ENCODE measurements at regions not wholly inside any gene's neighbourhood (a gene's known extent, or its start where the extent isn't known, plus 50 kb on each side); places are given as distances from the start of the nearest gene placed in this dataset.

DNA sequence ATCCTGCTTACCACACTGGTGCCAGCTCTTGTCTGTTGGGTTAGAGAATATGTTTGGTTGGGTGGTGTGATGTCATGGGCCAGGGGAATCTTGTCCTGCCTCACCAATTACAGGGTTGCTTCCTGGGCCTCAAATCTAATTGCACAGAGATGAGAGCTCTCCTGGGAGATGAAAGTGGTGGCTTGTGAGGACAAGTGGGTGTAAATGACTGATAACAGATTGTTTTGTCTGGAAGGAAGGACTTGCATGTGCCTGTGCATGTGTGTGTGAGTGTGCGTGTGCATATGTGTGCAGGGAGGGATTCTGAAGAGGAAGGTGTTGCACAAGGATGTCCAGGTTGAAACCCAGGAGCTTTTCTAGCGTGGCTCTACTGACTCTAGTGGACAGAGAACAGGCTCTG, 271.9 kb downstream of the LOXHD1 start:
- no peak for DNase-seq (ENCODE audit: low spot score)

DNA sequence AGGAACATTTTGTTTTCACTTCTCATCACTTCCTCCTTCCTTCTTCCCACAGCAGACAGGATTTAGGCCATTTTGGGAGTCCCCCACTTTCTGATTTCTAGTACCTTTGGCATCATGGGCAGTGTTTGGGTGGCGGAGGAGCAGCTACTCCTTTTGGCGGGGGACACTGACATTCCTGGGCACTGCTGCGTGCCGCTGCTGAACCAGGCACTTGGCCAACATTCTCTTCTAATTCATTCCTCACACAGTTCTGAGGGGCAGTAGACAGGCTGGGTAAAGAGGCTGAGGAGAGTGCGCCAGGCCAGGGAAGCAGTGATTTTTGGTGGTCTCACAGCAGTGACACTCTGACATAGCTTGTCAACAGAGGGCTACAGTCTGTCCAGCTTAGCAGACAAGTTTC, 270.2 kb downstream of the LOXHD1 start:
- no peak for DNase-seq (ENCODE audit: low spot score)

DNA sequence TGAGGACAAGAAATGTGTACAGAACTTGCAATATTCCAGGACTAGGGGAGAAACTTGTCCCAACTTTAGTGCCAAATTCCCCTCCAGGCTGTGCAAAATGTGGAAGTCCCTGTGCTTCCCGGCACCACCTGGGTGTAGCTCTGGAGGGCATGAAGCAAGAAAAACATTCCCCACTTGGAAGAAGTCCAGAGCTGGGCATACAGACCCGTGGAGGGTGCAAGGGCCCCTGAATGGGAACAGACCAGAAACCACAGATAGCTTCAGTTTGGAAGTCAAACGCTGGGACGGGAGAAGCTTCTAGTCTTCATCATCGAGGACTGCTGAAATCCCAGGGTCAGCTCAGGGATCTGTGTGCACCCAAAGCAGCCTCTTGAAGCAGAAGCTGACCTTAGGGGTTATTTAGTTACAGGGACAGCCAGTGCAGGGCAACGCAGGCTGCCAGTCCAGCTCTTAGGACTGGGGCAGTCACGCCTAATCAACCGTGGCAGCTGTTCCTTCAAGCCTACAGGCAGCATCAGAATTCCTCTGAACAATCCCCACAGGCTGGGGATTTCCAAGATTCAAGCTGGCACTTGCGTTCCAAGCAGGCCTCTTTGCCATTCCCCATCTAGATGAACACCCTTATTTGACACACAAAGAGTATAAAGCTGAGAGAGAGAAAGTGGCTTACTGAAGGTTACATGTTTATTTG, 269.4 kb downstream of the LOXHD1 start:
- no peak for DNase-seq (ENCODE audit: low spot score)

DNA sequence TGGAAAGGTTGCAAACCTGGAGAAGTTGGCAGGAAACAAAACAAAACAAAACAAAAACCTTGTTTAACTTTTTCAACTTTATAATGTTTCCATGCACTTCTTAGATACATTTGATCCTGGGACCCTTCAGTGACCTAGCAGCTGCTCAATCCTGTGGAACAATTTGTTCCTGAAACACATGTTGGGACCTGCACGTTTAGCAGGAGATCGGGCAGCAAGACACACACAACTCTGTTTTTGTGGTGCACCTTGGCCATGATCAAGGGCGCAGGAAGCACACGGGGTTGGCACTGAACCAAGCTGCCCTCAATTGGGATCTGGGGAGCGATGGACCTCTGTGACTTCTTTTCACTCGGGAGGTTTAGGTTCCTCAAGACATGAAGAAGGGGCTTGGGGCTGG, 268.7 kb downstream of the LOXHD1 start:
- no peak for DNase-seq (ENCODE audit: low spot score)

DNA sequence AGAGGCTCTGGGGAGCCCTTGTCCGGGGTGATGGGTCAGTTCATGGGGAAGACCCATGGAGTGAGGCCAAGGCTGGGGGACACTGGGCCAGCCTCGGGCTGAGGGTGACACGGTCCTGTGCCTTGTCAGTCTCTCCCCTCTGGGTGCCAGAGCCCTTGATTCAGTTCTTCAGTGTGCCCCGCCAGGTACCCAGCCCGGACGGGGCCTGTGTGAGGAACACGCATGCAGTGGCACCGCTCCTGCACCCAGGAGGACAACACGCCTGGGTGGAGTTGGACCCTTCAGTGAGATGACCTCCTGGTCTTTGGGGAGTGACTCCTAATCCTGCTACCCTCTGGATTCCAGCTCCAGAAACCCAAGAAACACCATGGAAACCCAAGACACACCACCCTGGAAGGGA, 264.4 kb downstream of the LOXHD1 start:
- no peak for DNase-seq (ENCODE audit: low spot score)

DNA sequence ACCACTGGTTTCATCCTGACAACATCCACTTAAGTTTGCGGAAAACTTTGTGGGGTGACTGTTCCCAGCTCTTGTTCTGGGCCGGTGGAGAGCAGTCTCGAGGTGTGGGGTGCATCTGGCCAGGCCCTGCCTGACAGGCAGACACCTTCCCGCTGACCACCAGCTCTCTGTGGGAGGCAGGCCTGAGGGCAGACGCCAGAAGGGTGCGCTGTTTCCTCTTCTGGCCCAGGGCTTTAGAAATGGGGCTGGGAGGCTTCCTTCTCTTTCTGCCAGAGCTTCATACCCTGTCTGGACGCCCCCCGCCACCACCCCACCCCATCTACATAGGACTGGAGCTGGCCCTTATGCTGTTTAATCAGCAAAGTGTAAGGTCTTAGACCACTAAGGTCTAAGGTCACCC, 263.8 kb downstream of the LOXHD1 start:
- no peak for DNase-seq (ENCODE audit: low spot score)

DNA sequence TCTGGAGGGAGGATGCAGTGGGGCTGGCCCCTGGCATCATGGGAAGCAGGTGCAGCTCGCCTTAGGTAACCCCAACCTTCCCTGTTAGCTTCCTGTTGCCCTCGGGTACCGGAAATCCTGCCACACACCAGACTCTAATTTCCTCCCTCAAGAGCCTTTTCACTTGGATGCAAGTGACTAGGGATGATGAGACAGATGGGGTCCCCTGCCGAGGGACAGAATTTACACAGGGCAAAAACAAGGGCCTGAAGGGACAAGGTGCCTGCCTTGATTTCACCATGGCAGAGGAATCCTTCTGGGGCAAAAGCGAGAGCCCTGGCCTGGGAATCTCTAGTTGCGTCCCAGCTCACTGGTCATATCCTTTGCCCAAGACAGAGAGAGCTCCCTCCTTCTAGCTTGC, 263.1 kb downstream of the LOXHD1 start:
- DNase-seq (ENCODE audit: low spot score): no peak

DNA sequence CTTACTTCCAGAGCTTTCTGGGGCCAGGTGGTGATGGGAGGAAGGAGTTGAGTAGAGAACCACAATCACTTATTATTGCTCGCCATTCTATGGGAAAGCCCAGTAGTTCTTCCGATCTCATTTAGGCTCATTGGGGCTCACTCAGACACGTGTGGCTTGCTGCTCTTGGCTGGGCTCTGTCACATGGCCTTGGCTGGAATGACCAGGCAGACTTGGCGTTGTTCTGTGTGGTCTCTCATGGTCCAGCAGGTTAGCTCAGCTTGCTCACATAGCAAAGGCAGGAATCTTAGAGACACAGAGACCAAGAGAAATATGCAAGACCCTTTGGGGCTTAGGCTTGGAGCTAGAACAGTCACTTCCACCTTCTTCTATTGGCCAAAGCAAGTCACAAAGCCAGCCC, 261.2 kb downstream of the LOXHD1 start:
- no peak for DNase-seq (ENCODE audit: low spot score)

DNA sequence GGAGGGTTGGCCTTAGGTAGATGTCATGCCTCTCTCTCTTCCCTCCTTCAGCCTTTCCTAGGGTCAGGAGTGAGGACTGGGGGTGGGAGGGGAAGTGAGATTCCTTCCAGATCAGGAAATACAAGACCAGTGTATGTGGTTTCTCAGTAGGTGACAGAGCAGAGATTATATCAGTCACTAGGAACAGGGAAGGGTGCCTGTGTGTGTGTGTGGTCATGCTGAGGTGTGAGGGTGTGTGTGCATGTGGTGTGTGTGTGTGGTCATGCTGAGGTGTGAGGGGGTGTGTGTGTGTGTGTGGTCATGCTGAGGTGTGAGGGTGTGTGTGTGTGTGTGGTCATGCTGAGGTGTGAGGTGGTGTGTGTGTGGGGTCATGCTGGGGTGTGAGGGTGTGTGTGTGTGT, 259.8 kb downstream of the LOXHD1 start:
- DNase-seq (ENCODE audit: low spot score): no peak

DNA sequence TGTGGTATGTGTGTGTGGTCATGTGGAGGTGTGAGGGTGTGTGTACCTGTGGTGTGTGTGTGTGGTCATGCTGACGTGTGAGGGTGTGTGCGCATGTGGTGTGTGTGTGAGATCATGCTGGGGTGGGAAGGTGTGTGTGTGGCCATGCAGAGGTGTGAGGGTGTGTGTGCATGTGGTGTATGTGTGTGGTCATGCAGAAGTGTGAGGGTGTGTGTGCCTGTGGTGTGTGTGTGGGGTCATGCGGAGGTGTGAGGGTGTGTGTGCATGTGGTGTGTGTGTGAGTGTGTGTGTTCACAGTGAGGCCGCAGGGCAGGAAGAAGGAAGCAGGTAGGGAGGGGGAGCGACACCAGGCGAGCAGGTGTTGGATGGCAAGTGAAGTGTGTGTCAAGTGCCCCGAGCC, 259.0 kb downstream of the LOXHD1 start:
- no peak for DNase-seq (ENCODE audit: low spot score)

DNA sequence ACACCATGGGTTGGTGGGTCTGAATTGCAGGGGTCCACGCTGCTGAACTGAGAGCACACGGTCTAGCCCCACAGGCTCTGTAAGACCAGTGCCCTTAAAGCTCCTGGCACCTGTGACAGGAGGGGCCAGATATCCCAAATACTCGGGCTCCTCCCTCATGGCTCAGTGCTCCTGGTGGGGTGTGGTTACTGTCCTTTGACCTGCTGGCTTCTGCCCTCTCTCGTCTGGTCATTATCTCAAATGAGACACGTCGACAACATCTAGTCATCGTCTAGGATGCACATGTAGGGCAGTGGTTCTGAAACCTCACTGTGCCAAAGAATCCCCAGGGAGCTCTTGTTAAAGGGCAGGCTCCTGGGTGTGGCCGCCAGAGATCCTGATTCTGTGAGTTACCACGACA, 258.4 kb downstream of the LOXHD1 start:
- DNase-seq (ENCODE audit: low spot score): no peak

DNA sequence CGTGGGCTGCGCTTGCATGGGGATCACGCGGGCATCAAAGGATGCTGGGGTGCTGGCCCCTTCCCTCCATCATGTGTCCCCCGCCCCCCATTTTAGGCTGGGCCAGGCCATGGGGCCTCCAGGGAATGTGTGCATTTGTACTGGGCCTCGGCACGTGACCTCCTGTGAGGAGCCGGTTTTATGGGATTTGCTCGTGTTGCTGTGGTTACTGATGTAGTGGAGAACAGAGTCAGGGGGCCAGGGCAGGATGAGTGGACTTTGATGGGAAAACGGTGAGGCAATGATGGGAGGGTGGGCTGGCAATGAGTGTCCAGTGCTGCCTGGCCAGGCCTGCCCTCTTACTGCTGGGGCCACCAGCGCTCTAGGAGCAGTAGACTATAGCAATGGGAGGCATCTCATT, 257.7 kb downstream of the LOXHD1 start:
- no peak for DNase-seq (ENCODE audit: low spot score)

DNA sequence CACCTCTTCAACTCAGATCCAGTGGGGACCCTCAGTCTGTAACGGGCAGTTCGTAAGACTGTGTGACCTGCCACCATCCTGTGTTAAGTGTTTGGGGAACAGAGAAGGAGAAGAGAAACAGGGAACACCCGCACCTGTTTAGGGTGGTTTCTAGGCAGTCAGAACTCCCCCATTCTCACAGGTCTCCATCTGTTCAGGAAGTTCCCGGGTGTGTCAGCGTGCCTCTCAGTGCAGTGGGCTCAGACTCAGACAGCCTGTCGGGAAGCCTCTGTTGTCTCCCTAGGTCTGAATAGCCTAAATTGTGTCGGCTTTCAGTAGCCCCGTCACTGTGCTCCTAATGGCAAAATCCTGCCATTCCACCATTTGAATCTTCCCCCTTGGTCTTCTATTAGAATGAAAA, 256.6 kb downstream of the LOXHD1 start:
- DNase-seq (ENCODE audit: low spot score): no peak

DNA sequence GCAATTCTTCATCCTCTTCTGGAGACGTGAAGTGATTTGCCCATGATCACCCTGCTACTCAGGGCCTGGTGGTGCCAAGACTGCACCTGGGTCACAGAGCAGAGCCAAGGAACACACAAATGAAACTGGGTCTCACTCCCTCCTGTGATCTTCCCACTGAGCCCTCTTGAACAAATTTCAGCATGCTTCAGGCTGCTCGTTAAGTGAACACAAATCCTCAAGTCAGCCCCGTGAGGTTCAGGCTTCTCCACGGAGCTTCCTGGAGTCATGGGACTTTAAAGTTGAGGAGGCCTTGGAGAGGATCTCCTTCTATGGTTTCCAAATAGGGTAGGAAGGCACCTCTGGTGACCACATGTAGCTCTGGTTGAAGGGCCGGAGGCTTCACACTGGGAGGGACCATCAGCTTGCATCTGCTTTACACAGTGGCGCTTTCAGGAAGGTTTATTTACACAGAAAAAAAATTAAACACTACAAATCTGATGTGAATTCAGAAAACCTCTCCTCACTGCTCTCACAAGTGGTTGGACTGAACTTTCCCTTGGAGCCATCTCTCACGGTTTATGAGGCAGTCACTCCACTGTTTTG, 255.4 kb downstream of the LOXHD1 start:
- no peak for DNase-seq (ENCODE audit: low spot score)

DNA sequence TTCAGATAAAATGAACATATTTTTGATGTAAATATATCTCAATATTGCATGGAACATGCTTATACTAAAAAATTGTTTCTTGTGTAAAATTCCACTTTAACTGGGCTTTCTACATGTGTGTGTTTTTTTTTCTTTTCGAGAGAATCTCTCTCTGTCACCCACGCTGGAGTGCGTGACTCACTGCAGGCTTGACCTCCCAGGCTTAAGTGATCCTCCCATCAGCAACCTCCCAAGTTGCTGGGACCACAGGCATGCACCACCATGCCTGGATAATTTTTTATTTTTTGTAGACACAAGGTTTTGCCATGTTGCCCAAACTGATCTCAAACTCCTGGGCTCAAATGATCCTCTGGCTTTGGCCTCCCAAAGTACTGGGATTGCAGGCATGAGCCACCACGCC, 254.6 kb downstream of the LOXHD1 start:
- no peak for DNase-seq (ENCODE audit: low spot score)

DNA sequence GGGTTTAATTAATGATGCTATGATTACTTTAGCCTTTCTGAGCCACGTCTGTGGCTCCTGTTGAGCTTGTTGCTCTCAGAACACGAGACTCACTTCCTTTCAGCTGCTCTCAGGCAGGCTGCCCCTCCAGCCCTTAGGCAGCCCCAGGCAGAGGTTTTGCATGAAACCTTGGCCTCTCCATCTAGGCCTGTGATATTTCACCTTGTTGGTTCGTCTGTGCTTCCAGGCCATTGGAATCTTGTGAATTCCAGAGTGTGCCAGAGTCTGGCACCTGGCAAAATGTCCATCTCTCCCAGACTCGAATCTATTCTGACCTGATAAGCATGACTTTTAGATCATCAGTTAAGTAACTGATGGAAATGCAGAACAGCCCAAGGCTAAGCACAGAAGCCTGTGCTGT, 254.1 kb downstream of the LOXHD1 start:
- no peak for DNase-seq (ENCODE audit: low spot score)

DNA sequence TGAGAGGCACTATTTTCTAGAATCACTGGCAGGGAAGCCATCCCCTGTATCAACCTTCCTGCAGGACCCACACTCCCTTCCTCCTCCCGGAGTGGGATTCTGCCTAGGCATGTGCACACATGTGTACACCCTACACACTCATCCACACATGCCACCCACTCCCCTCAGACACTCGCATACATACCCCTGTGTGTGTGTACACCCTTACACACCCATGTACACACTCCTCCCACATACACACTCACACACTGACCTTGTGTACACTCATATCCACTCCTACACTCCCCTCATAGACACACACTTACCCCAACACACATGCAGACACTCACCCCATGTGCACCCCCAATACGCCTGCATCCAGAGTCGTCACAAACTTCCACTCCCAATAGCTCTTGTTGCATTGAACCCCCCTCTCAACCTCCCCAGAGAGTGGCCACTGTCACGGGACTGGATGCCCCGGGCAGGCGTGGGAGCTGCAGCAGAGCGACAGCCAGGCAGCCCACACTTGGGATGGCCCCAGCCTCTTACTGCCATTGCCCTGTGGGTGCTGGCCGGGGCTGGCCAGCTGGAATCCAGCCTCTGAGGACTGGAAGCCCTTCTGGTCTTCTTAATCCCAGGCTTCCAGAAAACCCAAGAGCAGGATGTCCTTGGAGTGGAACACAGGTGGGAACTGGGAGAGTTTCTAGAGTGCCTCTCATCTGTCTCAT, 251.0 kb downstream of the LOXHD1 start:
- no peak for DNase-seq (ENCODE audit: low spot score)

DNA sequence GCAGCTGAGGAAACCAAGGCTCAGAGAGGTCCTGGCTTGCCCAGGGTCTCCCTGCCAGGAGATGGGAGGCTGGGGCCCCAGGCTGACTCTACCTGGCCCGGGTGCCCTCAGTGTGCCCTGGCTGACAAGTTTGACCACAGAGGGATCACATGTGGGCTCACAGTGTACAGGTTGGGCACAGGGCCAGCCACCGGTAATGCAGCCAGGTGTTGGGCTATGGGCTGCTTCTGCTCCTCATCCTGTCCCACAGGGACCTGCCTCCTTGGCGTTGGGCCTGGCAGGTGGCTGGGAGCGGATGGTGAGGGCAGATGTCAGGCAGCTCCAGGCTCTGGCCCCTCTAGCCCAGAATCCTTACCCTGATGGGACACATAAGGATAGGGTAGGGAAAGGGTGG, 250.5 kb downstream of the LOXHD1 start:
- DNase-seq (ENCODE audit: low spot score): no peak

DNA sequence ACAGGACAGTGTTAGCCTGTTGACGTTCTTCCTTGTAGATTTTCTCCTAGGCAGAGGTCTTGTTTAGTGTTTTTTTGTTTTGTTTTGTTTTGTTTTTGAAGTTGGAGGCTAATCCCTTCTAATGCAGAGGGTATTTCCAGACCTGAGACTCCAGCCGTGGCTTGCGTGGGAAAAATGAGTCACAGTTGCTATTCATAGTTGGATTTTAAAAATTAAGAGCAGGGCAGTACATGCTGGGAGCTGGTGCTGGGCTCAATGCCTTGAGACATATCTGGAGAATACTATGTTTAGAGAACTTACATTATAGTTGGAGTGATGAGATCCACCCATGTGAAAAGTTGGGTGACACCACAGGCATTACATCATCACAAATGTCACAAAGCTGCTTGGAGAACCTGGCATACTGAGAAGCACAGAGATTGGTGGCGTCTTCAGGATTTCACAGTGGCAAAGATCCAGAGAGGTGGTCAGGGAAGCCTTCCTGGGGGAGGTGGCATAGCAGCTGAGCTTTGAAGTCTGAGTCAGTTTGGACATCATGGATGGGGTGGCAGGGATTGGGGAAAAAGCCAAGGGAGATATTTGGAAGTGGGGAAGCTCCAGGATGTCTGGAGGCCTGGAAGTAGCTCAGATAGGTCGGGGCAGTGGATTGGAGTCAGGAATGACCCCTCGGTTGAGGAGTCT, 249.4 kb downstream of the LOXHD1 start:
- no peak for DNase-seq (ENCODE audit: low spot score)

DNA sequence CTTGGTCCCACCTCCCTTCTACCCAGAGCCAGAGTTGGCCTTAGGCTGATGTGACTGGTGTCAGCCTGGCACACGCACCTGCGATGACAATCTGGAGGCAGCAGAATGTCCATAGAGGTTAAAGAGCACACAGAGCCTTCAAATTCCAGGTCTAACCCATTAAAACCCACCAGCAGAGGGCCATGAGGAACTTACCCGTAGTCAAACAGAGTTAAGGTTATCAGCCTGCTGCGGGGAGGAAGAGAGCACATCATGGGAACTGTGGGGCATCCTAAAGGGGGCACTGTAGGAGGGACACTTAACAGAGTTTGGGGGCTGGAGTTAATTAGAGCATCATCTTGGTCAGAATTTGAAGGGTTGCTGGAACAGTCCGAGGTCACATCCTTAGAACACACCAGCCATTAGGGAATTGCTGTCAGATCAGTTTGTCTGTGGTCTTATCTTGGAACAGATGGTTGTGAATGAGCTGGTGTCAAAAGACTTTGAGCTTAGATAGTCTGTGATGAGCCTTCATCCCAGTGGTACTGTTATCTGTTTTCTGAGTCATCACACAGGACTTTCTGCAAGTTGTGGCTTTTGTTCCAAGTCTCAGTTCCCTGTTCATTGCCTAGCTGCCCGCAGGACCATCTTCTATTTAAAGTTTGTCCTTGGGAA, 248.6 kb downstream of the LOXHD1 start:
- DNase-seq (ENCODE audit: low spot score): no peak

DNA sequence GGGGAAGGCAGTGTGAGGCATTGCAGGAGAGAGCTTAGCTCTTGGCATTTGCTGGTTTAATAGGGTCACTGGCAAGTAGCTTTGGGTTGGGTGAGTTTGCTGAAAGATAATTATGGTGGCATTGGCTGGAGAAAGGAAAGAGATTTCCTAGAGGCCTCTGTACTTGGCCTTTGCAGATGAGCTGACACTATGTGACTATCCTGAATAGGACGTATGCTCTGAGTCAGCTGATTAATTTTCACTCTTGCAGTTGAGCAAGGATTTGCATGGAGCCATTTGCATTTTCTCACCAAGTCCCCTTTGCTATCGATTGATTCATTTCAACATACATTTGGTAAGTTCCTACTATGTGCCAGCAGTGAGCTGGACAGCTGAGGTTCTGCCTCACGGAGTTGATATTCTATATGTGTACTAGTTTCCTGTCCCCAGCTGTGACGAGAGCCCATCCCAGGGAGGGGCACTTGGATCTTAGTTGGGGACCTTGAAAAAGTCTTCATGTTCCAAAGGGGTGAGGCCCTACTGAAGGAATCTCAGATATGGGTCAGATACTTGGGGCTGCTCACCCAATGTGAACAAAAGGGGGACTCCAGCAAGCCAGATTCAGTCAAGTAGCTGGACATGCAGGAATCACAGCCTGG, 245.7 kb downstream of the LOXHD1 start:
- no peak for DNase-seq (ENCODE audit: low spot score)

Data from hematopoietic multipotent progenitor cell treated with erythropoietin and hydrocortisone succinate and interleukin-3 and kit ligand, for 17 days (in vitro differentiated cells).